ENCODE measurements at regions not wholly inside any gene's neighbourhood (a gene's known extent, or its start where the extent isn't known, plus 50 kb on each side); places are given as distances from the start of the nearest gene placed in this dataset.

DNA sequence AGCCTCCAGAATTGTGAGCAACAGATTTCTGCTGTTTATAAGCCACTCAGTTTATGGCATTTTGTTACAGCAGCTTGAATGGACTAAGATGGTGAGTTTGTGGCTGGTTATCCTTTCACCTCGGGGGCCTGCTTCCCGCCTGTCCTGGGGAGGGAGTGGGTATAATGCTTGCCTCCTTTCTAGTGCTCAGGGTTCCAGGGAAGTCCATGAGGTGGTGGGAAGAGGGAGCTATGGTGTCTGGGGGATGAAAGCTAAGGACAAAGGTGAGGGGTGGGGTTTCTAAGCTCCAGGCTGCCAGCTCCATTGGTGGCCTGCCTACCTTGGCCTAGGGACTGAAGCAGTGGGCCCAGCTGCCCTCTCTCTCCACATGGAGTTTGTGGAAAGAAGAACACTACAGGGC lies 50.2 kb upstream of the SDK2 start:
- no peak for DNase-seq (ENCODE audit: low spot score)

DNA sequence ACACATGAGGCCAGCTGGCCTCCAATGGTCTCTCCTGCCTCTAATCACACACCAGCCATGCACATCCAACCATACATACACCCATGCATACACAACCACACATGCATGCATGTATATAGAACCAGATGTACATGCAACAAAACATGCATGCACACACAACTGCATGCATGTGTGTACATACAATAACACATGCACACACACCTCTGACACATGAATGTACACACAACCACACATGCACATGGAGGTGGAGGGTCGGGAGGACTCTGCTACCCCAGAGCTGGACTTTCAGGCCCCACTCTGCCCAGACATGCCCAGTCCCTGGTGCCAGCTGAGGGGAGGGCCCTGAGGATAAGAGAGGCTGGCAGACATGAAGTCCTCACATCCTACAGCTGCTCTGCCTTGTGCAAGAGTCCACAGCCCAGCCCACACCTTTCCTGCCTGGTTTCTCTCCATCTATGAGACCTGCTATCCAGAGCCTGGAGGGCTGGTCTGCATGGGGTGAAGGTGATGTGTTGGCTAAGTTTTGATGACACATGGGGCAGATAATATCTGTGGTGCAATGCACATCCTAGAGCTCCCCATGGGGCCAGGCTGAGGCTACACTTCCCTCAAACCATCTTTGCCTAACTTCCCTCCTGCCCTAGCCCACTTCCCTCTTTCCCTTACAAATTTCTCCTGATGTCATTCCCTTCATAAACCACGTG lies 50.9 kb upstream of the SDK2 start:
- peak; percentile 39 for DNase-seq (ENCODE audit: low spot score)

DNA sequence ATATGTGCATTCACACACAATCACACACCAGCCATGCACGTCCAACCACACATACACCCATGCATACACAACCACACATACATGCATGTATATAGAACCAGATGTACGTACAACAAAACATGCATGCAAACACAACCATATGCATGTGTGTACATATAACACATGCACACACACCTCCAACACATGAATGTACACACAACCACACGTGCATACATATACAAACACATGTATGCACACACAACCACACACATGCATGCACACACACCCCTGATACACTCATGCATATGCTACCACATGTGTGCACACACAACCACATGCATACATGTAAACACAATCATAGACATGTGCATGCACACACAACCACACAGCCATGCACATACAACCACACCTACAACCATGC lies 52.0 kb upstream of the SDK2 start:
- DNase-seq (ENCODE audit: low spot score), result no peak

DNA sequence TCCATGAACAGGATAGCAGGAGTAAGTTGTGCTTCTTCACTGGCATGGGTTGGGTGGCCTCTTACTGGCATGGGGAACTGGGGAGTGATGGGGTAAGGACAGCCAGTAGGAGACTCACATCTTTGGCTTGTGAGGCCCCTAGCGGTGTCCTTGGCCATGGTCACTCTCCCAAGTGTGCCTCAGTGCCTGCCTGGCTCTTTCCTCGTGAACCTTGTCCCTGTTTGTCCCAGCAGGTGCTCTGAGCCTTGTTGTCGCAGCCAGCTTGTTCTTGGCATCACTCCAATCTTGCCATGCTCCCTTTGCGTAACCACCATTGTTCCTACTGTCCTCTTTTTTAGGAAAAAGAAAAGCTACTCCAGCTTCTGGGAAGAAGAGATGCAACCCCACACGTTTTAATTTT lies 53.6 kb upstream of the SDK2 start:
- peak; percentile 46 for DNase-seq (ENCODE audit: low spot score)

DNA sequence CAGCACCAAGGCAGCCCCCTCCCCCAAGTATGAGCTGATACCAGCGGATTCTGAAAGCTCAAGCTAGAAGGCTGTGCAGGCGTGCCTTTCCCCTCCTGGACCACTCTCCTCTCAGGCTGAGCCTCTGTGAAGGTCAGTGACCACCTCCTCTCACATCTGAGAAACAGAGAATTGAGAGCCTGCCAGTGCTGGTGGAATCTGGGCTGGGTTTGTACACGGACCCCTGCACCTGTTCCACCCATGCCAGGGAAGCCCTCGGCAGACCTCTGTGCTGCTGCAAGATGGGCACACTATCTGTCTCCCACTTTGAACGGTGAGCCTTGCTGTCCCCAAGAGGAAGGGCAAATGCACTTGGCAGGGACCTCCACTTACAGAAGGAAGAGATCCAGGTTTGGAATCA lies 54.7 kb upstream of the SDK2 start:
- DNase-seq (ENCODE audit: low spot score), result peak; percentile 36

DNA sequence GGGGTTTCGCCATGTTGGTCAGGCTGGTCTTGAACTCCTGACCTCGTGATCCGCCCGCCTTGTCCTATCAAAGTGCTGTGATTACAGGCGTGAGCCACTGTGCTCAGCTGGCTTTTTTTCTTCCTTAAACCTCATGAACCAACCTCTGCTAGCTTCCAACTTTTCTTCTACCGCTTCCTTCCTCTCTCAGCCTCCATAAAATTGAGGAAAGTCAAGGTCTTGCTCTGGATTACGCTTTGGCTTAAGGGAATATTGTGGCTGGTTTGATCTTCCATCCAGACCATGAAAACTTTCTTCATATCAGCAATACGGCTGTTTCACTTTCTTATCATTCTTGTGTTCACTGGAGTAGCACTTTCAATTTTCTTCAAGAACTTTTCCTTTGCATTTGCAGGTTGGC lies 57.5 kb upstream of the SDK2 start:
- DNase-seq (ENCODE audit: low spot score), result no peak

DNA sequence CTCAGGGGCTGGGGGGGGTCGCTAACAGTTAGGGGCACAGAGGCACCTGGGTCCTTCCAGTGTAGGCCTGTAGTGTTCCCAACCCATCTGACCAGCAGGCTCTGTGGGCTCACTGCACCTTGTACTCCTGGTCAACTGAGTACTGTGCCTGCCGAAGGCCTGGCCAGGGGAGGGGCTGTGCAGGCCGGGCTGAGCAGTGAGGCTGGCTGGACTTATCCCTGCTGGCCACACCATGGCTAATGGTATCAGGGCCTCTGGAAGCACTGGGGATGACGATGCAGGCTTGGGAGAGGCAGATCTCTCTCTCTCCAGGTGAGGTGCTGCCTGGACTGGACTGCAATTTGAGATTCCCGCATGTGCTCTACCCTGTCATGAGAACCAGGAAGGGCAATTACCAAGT lies 58.9 kb upstream of the SDK2 start:
- DNase-seq (ENCODE audit: low spot score), result peak; percentile 68

DNA sequence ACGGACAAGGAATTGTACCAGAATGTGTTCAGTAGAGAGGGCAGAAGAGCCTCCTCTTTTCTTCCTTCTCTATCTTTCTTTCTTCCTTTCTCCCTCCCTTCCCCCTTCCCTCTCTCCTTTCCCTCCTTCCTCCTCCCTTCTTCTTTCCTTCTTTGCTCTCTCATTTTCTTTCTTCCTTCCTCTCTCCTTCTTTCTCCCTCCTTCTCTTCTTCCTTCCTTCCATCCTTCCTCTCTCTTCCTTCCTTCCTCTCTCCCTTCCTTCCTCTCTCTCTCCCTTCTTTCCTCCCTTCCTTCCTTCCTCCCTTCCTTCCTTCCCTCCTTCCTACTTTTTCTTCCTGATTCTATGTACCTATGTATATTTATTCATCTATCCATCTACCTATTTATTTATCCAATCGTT lies 59.7 kb upstream of the SDK2 start:
- DNase-seq (ENCODE audit: low spot score), result no peak

DNA sequence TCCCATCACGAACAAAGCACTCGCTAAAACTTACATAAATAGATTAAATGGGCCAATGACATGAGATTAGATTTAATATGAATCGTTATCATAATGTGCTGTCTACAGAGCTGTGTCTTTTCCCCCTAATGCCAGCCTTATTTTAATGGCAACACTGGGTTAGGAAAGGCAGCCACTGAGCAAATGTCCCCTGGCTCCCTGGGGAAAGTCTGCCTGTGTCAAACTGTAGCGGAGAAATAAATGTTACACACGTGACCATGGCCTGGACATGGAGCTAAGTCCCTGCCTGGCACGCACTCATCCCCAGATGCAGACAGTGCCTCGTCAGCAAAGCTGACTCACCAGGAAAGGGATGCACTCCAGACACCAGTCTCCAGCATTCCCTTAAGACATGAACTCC lies 61.3 kb upstream of the SDK2 start:
- no peak for DNase-seq (ENCODE audit: low spot score)

DNA sequence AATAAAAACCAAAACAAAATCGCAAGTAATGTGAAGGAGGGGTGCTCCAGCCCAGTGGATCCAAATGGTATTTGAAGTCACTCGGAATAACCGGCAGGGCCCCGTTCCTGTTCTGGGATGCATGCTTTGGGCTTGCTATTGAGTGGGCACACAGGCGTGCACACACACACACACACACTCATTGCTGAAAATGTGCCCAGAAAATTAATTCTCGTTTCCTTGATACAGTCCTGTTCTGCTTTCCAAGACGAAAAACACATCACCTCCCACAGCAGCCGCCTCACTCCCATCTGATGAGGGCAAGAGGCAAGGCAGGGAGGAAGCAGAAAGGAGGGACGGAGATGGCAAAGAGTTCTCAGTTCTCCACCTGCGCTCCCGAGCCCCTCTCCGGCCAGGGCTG lies 62.2 kb upstream of the SDK2 start:
- DNase-seq (ENCODE audit: low spot score), result no peak

DNA sequence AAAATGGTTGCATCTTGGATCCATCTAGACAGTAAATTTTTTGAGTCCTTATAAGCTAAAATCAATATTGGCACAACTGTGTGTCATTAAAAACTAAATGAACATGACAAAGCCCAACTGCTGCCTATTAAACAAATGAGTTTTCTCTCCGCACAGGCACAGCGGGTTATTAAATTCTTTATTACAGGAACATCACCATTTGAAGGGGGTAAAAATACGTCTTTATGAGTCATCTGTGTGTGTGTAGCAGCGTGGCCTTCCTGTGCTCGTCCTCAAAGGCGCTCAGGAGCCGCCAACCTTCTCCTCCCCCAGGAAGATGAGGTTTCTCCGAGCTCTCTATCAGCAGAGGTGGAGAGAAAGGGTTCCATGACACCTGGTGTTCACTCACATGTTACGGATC lies 62.6 kb upstream of the SDK2 start:
- DNase-seq (ENCODE audit: low spot score), result no peak

DNA sequence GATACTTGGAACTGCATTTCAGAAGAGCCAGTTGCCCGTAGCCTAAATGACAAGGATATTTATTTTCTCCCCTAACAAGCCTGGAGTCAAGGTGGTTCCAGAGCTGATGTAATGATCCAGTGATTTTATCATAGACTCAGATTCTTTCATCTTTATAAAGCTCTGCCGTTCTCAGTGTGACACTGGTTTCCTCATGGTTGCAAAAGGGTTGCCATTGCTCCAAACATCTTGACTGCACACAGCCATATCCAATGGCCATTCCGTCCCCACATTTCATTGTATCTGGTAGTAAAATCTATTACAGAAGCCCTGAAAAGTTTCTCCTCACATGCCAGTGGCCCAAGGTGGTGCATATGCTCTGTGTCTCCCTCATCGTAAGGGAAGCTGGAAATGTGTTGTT lies 63.1 kb upstream of the SDK2 start:
- DNase-seq (ENCODE audit: low spot score), result no peak

DNA sequence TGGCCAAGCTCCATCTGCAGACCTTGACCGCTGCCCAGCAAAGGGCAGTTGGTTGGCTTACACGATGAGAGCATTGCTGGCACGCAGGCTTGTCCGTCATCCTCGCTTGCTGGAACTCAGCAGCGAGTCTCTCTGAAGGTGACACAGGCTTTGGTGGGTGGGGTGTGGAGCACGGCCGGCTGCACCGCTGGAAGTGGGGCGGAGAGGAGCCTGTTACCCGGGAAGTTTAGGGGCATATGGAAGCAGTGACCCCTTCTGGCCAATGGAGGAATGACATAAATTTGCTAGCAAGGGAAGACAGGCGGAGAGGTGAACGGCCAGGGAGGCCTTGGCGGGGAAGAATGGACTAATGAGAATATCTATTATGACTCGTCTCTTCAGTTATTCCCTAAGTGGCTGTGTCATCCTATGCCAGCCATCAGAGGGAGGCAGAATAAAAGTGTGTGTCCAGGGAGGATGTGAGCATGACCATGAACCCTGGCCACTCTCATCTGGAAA lies 65.9 kb upstream of the SDK2 start:
- DNase-seq (ENCODE audit: low spot score), result peak; percentile 90

DNA sequence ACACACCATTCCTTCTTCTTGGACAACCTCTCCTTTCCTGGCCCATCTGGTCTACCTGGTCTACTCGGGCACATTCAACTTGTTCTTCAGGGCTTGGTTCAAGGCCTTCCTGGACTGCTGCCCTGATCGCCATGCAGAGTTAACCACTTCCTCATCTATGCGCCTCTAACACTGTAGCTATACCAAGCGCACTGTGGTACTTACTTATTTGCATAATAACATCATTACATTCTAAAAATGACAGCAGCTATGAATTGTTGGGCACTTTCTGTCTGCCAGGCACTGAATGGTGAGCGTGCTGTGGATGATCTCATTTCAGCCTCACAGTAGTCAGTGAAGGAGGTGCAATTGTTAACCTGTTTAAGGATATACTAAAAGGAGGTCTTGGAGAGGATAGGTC lies 66.9 kb upstream of the SDK2 start:
- DNase-seq (ENCODE audit: low spot score), result no peak

DNA sequence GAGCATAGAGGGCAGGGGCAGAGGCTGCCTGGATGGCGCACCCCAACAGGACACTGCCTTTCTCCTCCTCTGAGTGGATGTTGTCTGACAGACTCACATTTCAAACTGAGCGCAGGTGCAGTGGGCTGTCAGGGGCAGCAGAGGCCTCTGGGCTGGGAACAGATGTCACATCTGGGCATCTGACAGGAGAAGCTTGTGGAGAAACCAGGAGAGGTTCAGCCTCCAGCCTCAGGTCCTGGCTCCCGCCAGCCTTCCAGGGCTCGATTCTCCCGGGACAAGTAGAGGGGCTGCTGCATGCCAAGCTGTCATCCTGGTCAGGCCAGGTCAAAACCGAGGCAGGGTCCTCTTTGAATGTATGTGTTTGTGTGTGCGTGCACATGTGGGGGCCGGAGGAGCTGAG lies 67.7 kb upstream of the SDK2 start:
- DNase-seq (ENCODE audit: low spot score), result no peak

DNA sequence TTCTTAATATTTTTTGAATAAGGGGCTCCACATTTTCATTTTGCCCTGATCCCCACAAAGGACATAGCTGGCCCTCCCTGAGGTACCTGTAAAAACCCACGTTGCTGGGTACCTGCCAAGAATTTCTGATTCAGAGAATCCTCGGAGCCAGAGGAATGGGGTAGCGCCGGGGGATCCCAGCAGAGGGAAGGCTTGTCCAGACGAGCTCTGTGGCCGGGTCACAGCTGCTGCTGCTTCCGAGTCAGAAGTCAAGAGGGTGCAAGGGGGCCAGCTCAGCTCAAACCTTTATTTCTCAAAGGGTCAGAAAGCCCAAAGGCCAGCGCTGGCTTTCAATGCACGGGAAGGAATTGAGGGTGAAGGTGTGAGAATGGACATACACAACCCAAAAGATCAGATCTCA lies 68.9 kb upstream of the SDK2 start:
- DNase-seq (ENCODE audit: low spot score), result peak; percentile 70

DNA sequence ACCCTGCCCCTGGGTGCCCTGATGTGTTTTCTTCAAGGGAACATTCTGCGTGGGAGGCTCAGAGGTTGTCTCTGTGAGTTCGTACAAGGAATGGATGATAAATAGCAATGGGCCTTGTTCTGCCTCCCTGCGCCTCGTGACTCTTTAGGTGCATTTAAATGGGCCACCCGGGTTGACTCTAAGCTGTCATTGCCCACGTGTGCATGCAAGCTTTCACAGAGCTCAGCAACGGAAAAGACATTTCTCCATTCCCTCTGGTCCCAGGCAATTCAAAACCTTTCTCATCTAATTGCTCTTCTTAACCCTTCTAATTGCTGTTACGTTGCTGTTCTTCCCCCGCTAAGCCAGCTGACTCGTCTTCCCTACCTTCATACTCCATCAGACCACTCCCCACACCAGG lies 71.5 kb upstream of the SDK2 start:
- no peak for DNase-seq (ENCODE audit: low spot score)

DNA sequence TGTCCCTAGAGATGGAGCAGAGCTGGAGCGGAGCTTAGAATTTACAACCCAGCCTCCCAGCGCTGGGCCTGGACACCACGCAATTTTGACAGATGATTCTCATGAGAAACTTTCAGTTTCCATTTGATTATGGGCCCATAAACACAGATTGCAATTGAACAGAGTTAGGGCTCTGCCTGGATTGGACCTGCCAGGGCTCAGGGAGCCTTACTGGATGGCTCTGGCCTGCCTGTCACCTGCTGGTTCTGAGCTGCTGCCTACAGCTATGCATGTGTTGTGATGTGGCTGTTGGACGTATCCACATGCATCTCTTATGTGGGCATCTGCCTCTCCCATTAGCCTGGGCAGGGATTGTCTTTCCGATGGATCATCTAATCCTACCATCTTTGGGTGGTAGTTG lies 73.4 kb upstream of the SDK2 start:
- DNase-seq (ENCODE audit: low spot score), result no peak

DNA sequence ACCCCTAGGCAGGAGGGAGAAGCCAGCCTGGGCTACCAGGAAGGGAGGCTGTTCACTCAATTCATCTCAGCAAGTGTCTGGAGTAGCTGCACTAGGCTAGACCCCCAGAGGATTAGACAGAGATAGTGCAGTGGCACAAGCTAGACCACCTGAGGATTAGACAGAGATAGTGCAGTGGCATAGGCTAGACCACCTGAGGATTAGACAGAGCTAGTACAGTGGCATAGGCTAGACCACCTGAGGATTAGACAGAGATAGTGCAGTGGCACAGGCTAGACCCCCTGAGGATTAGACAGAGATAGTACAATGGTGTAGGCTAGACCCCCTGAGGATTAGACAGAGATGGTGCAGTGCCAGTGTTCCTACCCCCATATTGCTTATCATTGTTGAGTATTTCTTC lies 74.1 kb upstream of the SDK2 start:
- no peak for DNase-seq (ENCODE audit: low spot score)

DNA sequence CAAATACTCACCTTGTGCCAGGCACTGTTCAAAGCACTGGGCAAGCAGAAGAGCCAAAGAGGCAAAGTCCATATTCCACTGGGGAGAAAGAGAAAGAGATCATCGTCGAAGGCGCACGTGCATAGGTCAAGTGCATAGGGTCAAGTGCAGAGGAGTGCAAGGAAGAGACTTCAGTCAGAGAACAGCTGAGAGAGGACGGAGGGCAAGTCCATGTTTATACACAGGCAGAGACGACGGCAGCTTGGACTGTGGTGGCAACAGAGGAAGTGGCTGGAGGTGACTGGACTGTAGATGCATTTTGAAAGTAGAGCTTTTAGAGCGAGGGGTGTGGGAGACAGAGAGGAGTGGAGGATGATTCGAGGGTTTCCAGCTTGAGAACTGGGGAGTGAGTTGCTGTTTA lies 74.7 kb upstream of the SDK2 start:
- no peak for DNase-seq (ENCODE audit: low spot score)

DNA sequence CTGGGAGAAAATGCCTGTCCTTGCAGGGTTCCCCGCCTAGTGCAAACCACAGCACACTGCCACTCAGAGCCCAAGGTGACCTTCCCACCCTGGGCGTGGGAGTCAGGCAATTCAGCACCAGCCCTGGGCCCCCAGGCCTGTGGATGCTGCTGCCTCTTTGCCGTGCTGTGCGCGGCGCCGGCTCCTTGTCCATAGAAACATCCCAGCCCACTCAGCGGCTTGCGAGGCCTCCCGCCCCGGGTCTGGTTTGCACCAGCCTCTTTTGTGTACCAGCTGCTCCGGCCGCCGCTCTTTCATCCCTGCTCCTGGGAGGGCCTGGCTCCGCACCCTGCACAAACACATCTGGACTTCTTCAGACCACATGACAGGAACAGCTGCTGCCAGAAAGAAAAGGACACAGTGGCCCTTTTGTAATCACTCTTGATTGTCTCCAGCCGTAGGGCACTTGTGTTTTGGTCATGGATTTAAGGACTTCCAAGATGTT lies 75.4 kb upstream of the SDK2 start:
- DNase-seq (ENCODE audit: low spot score), result peak; percentile 90

DNA sequence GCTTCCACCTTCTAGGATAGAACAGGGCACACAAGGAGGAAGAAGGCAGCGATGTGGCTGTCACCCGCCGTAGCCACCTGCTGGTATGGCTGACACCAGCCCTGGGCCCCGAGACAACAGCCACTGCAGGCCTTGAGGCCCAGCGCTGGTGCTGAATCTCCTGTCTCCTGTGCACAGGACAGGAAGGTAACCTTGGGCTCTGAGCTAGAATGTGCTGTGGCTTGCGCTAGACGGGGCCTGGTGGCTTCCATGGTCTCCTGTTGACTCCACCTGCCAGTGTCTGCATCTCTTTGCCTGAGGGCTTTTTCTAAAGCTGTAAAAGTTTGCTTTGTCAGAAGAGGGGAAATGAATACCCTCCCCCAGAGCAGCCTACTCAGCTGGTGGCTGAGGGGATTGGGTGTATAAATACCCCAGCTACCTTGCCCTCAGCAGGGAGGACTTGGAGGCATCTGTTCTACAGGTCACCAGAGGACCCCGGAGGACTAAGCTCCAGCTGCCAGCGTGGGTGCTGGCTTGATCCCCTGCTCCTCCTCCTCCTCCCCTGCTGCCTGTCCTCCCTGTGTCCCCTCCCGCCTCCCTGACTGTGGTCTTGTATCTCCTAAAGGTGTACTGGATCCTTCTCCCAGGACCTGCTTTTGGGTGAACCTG lies 76.1 kb upstream of the SDK2 start:
- DNase-seq (ENCODE audit: low spot score), result no peak

DNA sequence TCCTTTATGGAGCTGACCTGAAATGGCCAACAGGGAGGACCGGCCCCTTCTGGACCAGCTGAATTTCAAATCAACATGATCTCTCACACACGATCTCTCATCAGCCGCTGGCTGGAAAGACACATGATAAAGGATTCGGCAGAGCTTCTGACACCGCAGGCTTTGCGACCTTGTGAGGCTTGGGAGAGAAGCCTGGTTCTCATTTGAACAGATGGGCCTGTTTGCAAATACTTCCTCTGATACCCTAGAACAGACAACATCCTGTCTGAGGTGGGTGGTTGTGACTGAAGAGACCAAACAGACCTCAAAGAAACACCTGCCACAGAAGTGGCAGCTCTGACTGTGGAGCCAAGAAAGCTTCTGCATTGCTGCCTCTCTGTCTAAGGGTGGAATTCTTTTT lies 77.9 kb upstream of the SDK2 start:
- no peak for DNase-seq (ENCODE audit: low spot score)

DNA sequence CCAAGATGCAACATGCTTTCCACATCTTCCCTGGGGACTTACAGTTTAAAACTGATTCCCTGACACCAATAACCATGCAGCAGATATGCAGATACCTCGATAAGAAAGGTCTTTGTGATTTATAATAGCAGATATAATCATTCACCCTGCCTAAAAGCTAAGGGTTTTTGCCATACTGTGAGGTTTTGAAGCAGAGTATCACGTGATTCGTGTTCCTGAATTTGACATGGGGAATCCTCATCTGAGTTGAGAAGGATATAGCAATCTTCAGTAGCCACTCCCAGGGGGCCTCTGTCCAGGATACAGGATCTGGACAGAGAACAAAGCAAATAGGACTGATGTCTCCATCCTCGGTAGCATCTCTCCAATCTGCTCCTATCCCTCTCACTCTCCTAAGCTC lies 79.1 kb upstream of the SDK2 start:
- no peak for DNase-seq (ENCODE audit: low spot score)
